ENCODE measurements at regions not wholly inside any gene's neighbourhood (a gene's known extent, or its start where the extent isn't known, plus 50 kb on each side); places are given as distances from the start of the nearest gene placed in this dataset.

DNA sequence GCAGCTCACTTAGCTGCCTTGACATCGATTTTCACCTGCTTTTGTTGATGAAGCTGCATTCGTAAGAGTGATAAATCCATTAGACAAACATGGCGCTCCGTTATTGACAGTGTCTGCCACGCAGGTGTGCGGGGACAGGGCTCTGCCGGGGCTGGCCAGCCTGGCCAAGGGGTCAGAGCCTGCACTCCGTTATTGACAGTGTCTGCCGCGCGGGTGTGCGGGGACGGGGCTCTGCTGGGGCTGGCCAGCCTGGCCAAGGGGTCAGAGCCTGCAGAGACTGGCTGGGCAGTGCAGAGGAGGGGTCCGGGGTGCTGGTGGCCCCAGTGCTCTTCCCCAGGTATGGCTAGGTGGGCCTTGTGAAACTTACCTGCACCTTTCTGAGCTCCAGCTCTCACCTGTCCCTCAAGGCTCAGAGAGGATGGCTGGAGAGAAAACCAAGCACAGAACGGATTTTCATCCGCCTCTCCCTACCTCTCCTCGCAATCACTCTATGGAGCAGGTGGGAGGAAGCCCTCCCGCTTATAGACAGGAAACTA is 101.6 kb upstream of the B3GAT1 start:
- Histone ChIP-seq H3K9ac (ENCODE audit: low read length in 5 of 5) (no peak overlapping the region), H3K4me3 (ENCODE audit: low read depth in 1 of 5, low read length in 5 of 5) (no peak overlapping the region), H3K9me3 (ENCODE audit: control insufficient read depth in 5 of 5, low read length in 5 of 5) (no peaks in the 10 kb centered on the region), H3K27ac (ENCODE audit: low read depth, low read length) (no peak overlapping the region), H3K4me1 (ENCODE audit: control insufficient read depth in 5 of 5, insufficient read depth in 5 of 5, low read length in 5 of 5) (no peaks in the 10 kb centered on the region), H3K27me3 (ENCODE audit: control insufficient read depth in 5 of 5, insufficient read depth in 4 of 5, low read length in 5 of 5) (peaks cover 5 to 27% (median 7%) of the 10 kb centered on the region in 5 donors), H3K36me3 (ENCODE audit: control insufficient read depth in 5 of 5, insufficient read depth in 5 of 5, low read length in 5 of 5) (no peaks in the 10 kb centered on the region)

DNA sequence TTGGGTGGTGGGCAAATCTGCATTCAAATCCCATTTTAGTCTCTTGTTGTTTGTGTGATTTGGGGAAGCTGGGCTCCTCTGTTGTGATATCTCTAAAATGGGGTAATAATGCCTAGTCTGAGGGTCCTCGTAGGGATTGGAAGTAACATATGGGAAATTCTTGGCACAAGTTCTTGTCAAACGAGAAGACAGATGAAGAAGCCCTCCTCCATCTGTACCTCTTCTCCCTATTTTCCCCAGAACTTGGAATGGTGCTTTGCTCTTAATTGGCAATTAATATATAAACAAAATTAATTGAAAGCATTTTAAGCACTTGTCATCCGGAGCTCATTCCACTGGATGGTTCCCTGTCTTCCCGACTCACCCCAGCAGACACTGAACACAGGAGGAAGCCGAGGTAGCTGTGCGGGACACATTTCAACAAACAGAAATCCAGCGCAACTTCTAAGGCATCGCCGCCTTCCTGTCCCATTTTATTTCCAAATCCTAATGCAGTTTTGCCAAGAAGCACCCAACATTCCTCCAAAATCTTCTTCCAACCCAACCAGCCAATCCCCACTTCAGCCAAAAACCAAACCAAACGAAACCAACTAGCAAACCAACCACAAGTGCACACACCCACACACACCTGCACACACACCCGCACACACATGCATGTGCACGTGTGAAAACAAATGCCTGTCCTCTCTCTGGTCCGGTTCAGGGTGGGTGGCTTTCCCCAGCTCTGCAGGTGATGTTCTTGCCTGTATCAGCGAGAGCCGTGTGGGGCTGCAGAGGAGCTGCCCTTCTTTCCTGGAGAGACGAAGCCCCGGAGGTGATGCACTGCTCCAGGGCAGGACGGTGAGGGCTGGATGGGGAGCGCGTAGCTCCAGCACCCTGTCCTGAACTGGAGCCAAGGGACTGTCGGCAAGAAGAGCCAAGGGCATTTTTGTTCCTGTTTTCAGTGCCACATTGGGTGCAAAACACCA is 100.8 kb upstream of the B3GAT1 start:
- H3K27ac ChIP-seq (ENCODE audit: low read depth, low read length): no peak overlapping the region
- no peaks in the 10 kb centered on the region for H3K4me1 ChIP-seq (ENCODE audit: control insufficient read depth in 5 of 5, insufficient read depth in 5 of 5, low read length in 5 of 5)
- no peaks in the 10 kb centered on the region for H3K36me3 ChIP-seq (ENCODE audit: control insufficient read depth in 5 of 5, insufficient read depth in 5 of 5, low read length in 5 of 5)
- peaks cover 5 to 27% (median 7%) of the 10 kb centered on the region in 5 donors for H3K27me3 ChIP-seq (ENCODE audit: control insufficient read depth in 5 of 5, insufficient read depth in 4 of 5, low read length in 5 of 5)
- no peak overlapping the region for H3K9ac ChIP-seq (ENCODE audit: low read length in 5 of 5)
- H3K4me3 ChIP-seq (ENCODE audit: low read depth in 1 of 5, low read length in 5 of 5): no peak overlapping the region
- H3K9me3 ChIP-seq (ENCODE audit: control insufficient read depth in 5 of 5, low read length in 5 of 5): no peaks in the 10 kb centered on the region

DNA sequence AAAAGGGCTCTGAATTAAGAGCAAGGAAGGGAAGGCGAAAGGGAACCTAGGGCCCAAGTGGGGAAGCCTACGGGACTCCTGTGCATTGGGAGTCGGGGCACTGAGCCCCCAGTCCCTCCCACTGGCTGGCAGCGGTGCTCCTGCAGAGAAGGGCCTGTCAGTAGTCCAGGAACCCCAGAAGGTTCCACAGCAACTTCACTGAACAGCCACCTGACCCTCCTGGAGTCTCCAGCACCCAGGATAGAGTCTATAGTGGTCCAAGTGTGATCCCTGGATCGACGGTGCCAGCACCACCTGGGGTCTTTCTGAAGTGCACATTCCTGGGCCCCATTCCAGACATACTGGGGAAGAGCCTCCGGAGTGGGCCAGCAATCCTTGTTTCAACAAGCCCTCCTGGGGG is 100.0 kb upstream of the B3GAT1 start:
- no peaks in the 10 kb centered on the region for H3K9me3 ChIP-seq (ENCODE audit: control insufficient read depth in 5 of 5, low read length in 5 of 5)
- H3K4me1 ChIP-seq (ENCODE audit: control insufficient read depth in 5 of 5, insufficient read depth in 5 of 5, low read length in 5 of 5): no peaks in the 10 kb centered on the region
- peaks cover 5 to 27% (median 7%) of the 10 kb centered on the region in 5 donors for H3K27me3 ChIP-seq (ENCODE audit: control insufficient read depth in 5 of 5, insufficient read depth in 4 of 5, low read length in 5 of 5)
- no peak overlapping the region for H3K27ac ChIP-seq (ENCODE audit: low read depth, low read length)
- H3K4me3 ChIP-seq (ENCODE audit: low read depth in 1 of 5, low read length in 5 of 5): no peak overlapping the region
- no peaks in the 10 kb centered on the region for H3K36me3 ChIP-seq (ENCODE audit: control insufficient read depth in 5 of 5, insufficient read depth in 5 of 5, low read length in 5 of 5)
- H3K9ac ChIP-seq (ENCODE audit: low read length in 5 of 5): no peak overlapping the region

DNA sequence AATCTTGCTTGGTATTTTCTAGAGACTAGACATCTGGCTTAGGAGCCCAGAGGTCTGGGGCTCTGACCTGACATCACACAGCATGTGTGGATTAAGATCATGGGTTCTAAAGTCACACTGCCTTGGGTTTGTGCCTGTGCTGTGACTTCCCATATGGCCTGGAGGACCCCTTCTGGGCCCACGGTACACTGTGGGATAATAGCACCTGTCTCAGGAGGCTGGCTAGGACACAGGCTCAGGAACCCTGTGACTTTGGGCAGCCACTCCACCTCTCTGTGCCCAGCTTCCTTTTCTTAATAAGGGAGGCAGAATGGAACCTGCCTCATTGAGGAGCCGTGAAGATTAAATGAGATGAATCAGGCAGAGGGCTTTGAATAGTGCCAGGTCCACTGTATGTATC is 99.2 kb upstream of the B3GAT1 start:
- Histone ChIP-seq H3K9me3 (ENCODE audit: control insufficient read depth in 5 of 5, low read length in 5 of 5) (no peaks in the 10 kb centered on the region), H3K36me3 (ENCODE audit: control insufficient read depth in 5 of 5, insufficient read depth in 5 of 5, low read length in 5 of 5) (no peaks in the 10 kb centered on the region), H3K27me3 (ENCODE audit: control insufficient read depth in 5 of 5, insufficient read depth in 4 of 5, low read length in 5 of 5) (peaks cover 5 to 22% (median 7%) of the 10 kb centered on the region in 5 donors), H3K4me3 (ENCODE audit: low read depth in 1 of 5, low read length in 5 of 5) (no peak overlapping the region), H3K4me1 (ENCODE audit: control insufficient read depth in 5 of 5, insufficient read depth in 5 of 5, low read length in 5 of 5) (no peaks in the 10 kb centered on the region), H3K27ac (ENCODE audit: low read depth, low read length) (no peak overlapping the region), H3K9ac (ENCODE audit: low read length in 5 of 5) (no peak overlapping the region)

DNA sequence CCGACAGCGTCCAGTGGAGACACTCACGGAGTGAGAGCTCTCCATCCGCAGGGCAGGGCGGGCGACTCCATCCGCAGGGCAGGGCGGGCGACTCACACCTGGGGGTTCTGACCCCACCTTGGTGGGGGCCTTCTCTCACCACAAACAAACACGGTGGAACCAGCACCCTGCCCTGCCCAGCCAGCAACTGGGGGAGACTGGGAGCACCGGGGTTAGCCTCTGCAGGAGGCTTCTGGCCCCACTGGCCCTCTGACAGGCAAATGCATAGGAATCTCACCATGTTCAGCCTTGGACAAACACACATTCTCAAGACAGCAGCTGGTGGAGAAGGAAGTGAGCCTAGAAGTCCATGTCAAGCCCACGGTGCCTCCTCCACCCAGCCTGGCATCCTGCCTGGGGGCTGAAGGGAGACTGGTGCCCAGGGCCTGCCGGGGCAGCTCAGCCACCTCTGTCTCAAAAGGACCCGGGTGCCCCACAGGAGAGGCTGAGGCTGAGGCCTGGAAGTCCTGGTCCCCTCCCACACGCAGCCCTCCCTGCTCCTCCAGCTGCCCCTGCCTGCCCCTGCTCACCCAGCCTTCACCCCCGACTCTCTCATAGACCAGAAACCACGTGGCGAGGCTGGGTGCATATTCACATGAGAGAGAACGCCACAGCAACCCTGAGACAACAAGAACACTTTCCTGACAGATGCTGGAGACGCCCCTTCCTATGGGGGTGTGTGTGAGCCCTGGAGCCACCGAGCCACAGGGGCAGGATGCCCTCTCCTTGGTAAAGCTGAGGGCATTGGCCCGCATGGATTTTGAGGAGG is 98.4 kb upstream of the B3GAT1 start:
- H3K4me1 ChIP-seq (ENCODE audit: control insufficient read depth in 5 of 5, insufficient read depth in 5 of 5, low read length in 5 of 5): no peaks in the 10 kb centered on the region
- peaks cover 3 to 15% (median 7%) of the 10 kb centered on the region in 5 donors for H3K27me3 ChIP-seq (ENCODE audit: control insufficient read depth in 5 of 5, insufficient read depth in 4 of 5, low read length in 5 of 5)
- no peak overlapping the region for H3K9ac ChIP-seq (ENCODE audit: low read length in 5 of 5)
- no peak overlapping the region for H3K4me3 ChIP-seq (ENCODE audit: low read depth in 1 of 5, low read length in 5 of 5)
- no peaks in the 10 kb centered on the region for H3K9me3 ChIP-seq (ENCODE audit: control insufficient read depth in 5 of 5, low read length in 5 of 5)
- H3K36me3 ChIP-seq (ENCODE audit: control insufficient read depth in 5 of 5, insufficient read depth in 5 of 5, low read length in 5 of 5): no peaks in the 10 kb centered on the region
- no peak overlapping the region for H3K27ac ChIP-seq (ENCODE audit: low read depth, low read length)

DNA sequence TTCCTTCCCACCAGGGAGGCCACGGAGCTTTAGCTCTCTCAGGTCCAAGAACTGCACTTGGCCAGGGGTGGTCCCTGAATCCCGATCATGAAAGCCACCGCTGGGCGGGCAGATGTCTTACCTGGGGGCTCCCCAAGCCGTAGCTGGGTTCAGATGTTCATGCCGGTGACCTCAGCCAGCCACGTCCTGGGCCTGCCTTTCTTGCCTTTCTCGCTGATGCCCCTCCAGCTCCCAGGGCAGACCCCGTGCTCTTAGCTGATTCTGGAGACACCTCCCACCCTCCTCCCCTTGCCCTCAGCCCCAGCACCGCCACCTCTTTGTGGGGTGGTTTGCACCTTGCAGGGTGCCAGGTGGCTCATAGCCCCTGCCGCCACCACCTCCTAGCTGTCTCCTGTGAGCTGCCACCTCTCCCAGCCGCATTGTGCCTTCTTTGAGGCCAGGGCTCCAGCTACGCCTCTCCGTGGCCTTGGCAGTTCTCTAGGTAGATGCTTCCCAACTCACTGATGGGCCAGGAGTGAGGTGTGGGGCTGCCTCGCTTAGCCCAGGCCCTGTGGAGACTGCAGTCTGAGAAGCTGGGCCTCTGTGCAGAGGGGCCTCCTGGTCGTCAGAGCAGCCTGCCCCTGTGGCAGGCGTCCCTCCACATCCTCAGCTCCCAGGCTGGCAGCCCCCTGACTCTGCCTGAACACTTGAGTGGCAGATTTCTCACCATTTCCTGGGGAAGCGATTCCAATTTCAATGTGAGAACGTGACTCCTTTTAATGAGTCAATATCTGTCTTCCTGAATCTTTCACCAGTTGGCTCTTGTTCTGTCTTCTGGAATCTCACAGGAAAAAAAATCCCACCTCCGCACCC is 97.6 kb upstream of the B3GAT1 start:
- H3K9ac ChIP-seq (ENCODE audit: low read length in 5 of 5): no peak overlapping the region
- no peaks in the 10 kb centered on the region for H3K36me3 ChIP-seq (ENCODE audit: control insufficient read depth in 5 of 5, insufficient read depth in 5 of 5, low read length in 5 of 5)
- H3K4me1 ChIP-seq (ENCODE audit: control insufficient read depth in 5 of 5, insufficient read depth in 5 of 5, low read length in 5 of 5): no peaks in the 10 kb centered on the region
- H3K4me3 ChIP-seq (ENCODE audit: low read depth in 1 of 5, low read length in 5 of 5): no peak overlapping the region
- no peak overlapping the region for H3K27ac ChIP-seq (ENCODE audit: low read depth, low read length)
- H3K27me3 ChIP-seq (ENCODE audit: control insufficient read depth in 5 of 5, insufficient read depth in 4 of 5, low read length in 5 of 5): peaks cover 0 to 10% (median 7%) of the 10 kb centered on the region in 5 donors
- H3K9me3 ChIP-seq (ENCODE audit: control insufficient read depth in 5 of 5, low read length in 5 of 5): no peaks in the 10 kb centered on the region

DNA sequence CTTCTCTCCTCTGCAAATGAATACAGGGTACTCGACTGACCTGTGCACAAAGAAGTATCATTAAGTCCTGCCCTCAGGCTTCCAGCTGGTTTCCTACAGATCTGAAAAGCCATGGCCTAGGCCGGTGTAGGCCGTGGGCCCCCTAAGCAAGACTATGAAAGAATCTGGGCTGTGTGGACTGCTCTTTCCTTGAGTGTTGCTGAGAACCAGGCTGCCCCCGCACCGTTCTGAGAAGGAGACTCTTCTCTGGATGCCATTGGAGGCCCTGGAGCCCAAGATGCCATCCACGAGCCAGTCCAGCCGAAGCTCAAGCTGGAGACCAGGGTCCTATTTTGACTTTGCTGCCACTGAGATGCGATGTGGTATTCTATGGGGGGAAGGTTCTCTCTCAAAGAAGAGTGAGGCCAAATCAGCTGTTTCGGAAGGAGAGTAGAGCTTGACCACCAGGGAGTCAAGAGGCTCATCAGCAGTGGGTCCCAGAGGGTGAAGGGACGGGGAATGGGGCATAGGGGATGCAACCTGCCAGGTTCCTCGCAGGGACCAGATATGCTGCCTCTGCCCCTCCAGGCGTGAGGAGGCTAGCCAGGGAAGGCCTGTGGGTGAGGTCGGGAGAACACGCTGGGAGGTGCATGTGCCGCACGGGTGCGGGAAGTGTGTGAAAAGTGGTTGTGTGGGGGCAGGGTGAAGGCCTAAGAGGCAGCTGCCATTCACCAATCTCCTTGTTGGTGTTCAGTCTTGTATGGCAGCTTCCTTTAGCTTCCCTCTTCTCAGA is 96.4 kb upstream of the B3GAT1 start:
- Histone ChIP-seq H3K36me3 (ENCODE audit: control insufficient read depth in 5 of 5, insufficient read depth in 5 of 5, low read length in 5 of 5) (no peaks in the 10 kb centered on the region), H3K4me3 (ENCODE audit: low read depth in 1 of 5, low read length in 5 of 5) (no peak overlapping the region), H3K27ac (ENCODE audit: low read depth, low read length) (no peak overlapping the region), H3K27me3 (ENCODE audit: control insufficient read depth in 5 of 5, insufficient read depth in 4 of 5, low read length in 5 of 5) (peaks cover 0 to 8% (median 5%) of the 10 kb centered on the region in 5 donors), H3K9me3 (ENCODE audit: control insufficient read depth in 5 of 5, low read length in 5 of 5) (no peaks in the 10 kb centered on the region), H3K9ac (ENCODE audit: low read length in 5 of 5) (no peak overlapping the region), H3K4me1 (ENCODE audit: control insufficient read depth in 5 of 5, insufficient read depth in 5 of 5, low read length in 5 of 5) (no peaks in the 10 kb centered on the region)

DNA sequence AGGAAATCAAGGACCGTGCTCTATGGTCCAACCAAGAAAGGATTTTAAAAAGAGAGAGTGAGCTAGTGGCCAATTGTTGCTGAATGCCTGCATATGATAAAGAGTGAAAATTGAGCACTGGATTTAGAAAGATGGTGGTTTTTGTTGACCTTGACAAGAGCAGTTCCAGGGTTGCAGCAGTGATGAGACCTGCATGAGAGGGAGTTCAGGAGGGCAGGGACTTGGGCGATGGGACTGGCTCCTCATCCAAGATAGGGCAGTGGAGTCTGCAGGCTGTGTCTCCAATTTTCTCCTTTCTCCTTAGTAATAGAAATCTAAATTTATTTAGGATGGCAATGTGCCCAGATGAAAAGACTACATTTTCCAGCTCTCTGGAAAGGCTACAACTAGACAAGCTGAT is 94.0 kb upstream of the B3GAT1 start:
- Histone ChIP-seq H3K27me3 (ENCODE audit: control insufficient read depth in 5 of 5, insufficient read depth in 4 of 5, low read length in 5 of 5) (peaks cover 0 to 21% (median 11%) of the 10 kb centered on the region in 5 donors), H3K4me3 (ENCODE audit: low read depth in 1 of 5, low read length in 5 of 5) (no peak overlapping the region), H3K27ac (ENCODE audit: low read depth, low read length) (no peak overlapping the region), H3K36me3 (ENCODE audit: control insufficient read depth in 5 of 5, insufficient read depth in 5 of 5, low read length in 5 of 5) (no peaks in the 10 kb centered on the region), H3K9ac (ENCODE audit: low read length in 5 of 5) (no peak overlapping the region), H3K9me3 (ENCODE audit: control insufficient read depth in 5 of 5, low read length in 5 of 5) (no peaks in the 10 kb centered on the region), H3K4me1 (ENCODE audit: control insufficient read depth in 5 of 5, insufficient read depth in 5 of 5, low read length in 5 of 5) (no peaks in the 10 kb centered on the region)

DNA sequence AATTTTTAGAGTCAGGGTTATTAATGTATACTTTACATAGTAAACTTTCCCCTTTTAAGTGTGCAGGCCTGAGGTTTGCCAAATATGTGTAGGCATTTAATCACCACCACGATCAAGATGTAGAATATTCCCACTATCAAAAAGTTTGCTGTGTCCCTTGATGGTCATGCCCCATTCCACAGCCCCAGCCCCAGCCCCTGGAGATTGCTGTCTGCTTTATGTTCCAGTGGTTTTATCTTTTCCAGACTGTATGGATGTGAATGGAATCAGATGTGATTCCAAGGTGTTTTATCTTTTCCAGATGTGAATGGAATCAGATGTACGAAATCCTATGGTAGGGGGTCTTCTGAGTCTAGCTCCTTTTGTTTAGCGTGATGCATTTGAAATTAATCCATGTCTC is 93.1 kb upstream of the B3GAT1 start:
- H3K27ac ChIP-seq (ENCODE audit: low read depth, low read length): no peak overlapping the region
- peaks cover 0 to 21% (median 9%) of the 10 kb centered on the region in 5 donors for H3K27me3 ChIP-seq (ENCODE audit: control insufficient read depth in 5 of 5, insufficient read depth in 4 of 5, low read length in 5 of 5)
- H3K4me3 ChIP-seq (ENCODE audit: low read depth in 1 of 5, low read length in 5 of 5): no peak overlapping the region
- H3K4me1 ChIP-seq (ENCODE audit: control insufficient read depth in 5 of 5, insufficient read depth in 5 of 5, low read length in 5 of 5): no peaks in the 10 kb centered on the region
- H3K9me3 ChIP-seq (ENCODE audit: control insufficient read depth in 5 of 5, low read length in 5 of 5): no peaks in the 10 kb centered on the region
- no peak overlapping the region for H3K9ac ChIP-seq (ENCODE audit: low read length in 5 of 5)
- no peaks in the 10 kb centered on the region for H3K36me3 ChIP-seq (ENCODE audit: control insufficient read depth in 5 of 5, insufficient read depth in 5 of 5, low read length in 5 of 5)
